Karpas-422 (cell line): ENCODE measurements at regions not wholly inside any gene's neighbourhood (a gene's known extent, or its start where the extent isn't known, plus 50 kb on each side); places are given as distances from the start of the nearest gene placed in this dataset.

Experiments
- DNase-seq: peaks from one replicate; pipeline ENCODE4 v3.0.0-alpha.2; 2015
- H2AFZ ChIP-seq: fragments of 200-600 bp; sonication (generic); 2 replicates; pipeline ENCODE4 v1.6.1; 2014; ENCODE audit warnings: antibody characterized with exemption, low read length, mixed read lengths
- H3K27ac ChIP-seq: fragments of 200-600 bp; sonication (generic); 2 replicates; pipeline ENCODE4 v1.5.1; 2014; ENCODE audit warnings: mild to moderate bottlenecking, low read length, moderate library complexity
- H3K27me3 ChIP-seq: fragments of 200-600 bp; sonication (generic); 2 replicates; pipeline ENCODE4 v1.6.1; 2014; ENCODE audit warnings: low read length, mixed read lengths
- H3K36me3 ChIP-seq: fragments of 200-600 bp; sonication (generic); 2 replicates; pipeline ENCODE4 v1.6.1; 2014; ENCODE audit warnings: low read length, mixed read lengths; ENCODE audit not compliant: insufficient read depth
- H3K4me1 ChIP-seq: fragments of 200-600 bp; sonication (generic); 2 replicates; pipeline ENCODE4 v1.6.1; 2014; ENCODE audit warnings: mild to moderate bottlenecking, low read length, mixed read lengths
- H3K4me2 ChIP-seq: fragments of 200-600 bp; sonication (generic); 2 replicates; pipeline ENCODE4 v1.6.1; 2014; ENCODE audit warnings: low read length, low read depth, mild to moderate bottlenecking; ENCODE audit not compliant: poor library complexity, severe bottlenecking
- H3K4me3 ChIP-seq: fragments of 200-600 bp; sonication (generic); 2 replicates; pipeline ENCODE4 v1.5.1; 2014; ENCODE audit warnings: mild to moderate bottlenecking, antibody characterized with exemption, low read length, mixed read lengths
- H3K79me2 ChIP-seq: fragments of 200-600 bp; sonication (generic); 2 replicates; pipeline ENCODE4 v1.6.1; 2014; ENCODE audit warnings: mild to moderate bottlenecking, low read length, mixed read lengths
- H3K9ac ChIP-seq: fragments of 200-600 bp; sonication (generic); 2 replicates; pipeline ENCODE4 v1.6.0; 2014; ENCODE audit warnings: low read length
- H3K9me2 ChIP-seq: fragments of 200-600 bp; sonication (generic), shearing (Covaris generic); replicated peaks from 2 replicates; pipeline ENCODE4 v1.6.0; 2014; ENCODE audit warnings: mild to moderate bottlenecking, low read length, moderate library complexity; ENCODE audit not compliant: insufficient read depth
- H3K9me3 ChIP-seq: fragments of 300-700, 200-600 bp; sonication (generic); 2 replicates; pipeline ENCODE4 v1.6.1; 2014; ENCODE audit warnings: low read length, mixed read lengths
- H4K20me1 ChIP-seq: fragments of 200-600 bp; sonication (generic); 2 replicates; pipeline ENCODE4 v1.6.1; 2014; ENCODE audit warnings: mild to moderate bottlenecking, antibody characterized with exemption, low read length, low read depth; ENCODE audit not compliant: insufficient read depth

DNA sequence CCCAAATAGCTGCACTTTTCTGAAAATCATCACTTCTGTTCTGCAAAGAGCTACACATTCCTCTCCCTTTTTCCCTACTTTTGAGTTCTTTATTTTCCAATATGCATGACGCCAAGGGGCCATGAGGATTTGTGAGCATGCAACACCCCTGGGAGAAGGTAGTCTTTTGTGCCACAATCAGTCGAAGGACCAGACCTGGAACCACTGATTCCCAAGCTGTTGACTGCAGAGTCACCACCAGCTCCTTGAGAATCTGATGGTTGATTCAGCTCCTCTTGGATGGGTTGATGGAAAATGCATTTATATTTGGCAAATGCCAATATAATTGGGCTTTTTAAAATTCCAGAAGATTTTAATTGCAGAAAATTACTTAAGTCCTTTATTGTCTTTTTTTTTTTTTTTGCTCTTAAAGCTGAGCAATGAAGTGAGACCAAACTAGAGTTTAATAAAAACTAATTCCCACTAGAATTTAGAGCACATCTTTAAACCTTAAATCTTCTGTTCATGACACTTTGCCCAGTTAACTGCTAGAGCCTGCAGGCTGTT, 554.1 kb downstream of the TNS3 start:
- Histone ChIP-seq H3K79me2 (no peaks in the 10 kb centered on the region), H2AFZ (no peak overlapping the region), H3K4me1 (peaks cover 4% of the 10 kb centered on the region; the same call in 1 of the 2 replicates), H3K4me2 (no peak overlapping the region), H4K20me1 (no peaks in the 10 kb centered on the region), H3K27me3 (no peaks in the 10 kb centered on the region), H3K9me2 (no peaks in the 10 kb centered on the region), H3K36me3 (no peaks in the 10 kb centered on the region), H3K9me3 (no peaks in the 10 kb centered on the region), H3K9ac (no peak overlapping the region), H3K27ac (no peak overlapping the region), H3K4me3 (no peak overlapping the region)
- no peak for DNase-seq

- no peak for DNase-seq
- Histone ChIP-seq H3K27ac (no peak overlapping the region), H3K27me3 (no peaks in the 10 kb centered on the region), H3K4me1 (peaks cover 4% of the 10 kb centered on the region; the same call in 1 of the 2 replicates), H2AFZ (no peak overlapping the region), H3K4me2 (no peak overlapping the region), H3K9me3 (no peaks in the 10 kb centered on the region), H3K4me3 (no peak overlapping the region), H4K20me1 (no peaks in the 10 kb centered on the region), H3K36me3 (no peaks in the 10 kb centered on the region), H3K9me2 (no peaks in the 10 kb centered on the region), H3K79me2 (no peaks in the 10 kb centered on the region), H3K9ac (no peak overlapping the region)
Observed at GRCh38 chr7:47026780-47027361, 555.0 kb downstream of the TNS3 start.

GRCh38 chr7:47024991-47025390, 556.9 kb downstream of the TNS3 start:
- H3K36me3 ChIP-seq = no peaks in the 10 kb centered on the region
- H3K9me2 ChIP-seq = no peaks in the 10 kb centered on the region
- no peaks in the 10 kb centered on the region for H4K20me1 ChIP-seq
- no peaks in the 10 kb centered on the region for H3K9me3 ChIP-seq
- no peak for DNase-seq
- H3K79me2 ChIP-seq = no peaks in the 10 kb centered on the region
- H3K9ac ChIP-seq = no peak overlapping the region
- H3K4me1 ChIP-seq = peaks cover 4% of the 10 kb centered on the region; the same call in 1 of the 2 replicates
- H3K27me3 ChIP-seq = no peaks in the 10 kb centered on the region
- H3K4me2 ChIP-seq = no peak overlapping the region
- no peak overlapping the region for H2AFZ ChIP-seq
- no peak overlapping the region for H3K27ac ChIP-seq
- no peak overlapping the region for H3K4me3 ChIP-seq

GRCh38 chr7:47008461-47008860, 573.5 kb downstream of the TNS3 start:
- Histone ChIP-seq H3K9me2 (no peaks in the 10 kb centered on the region), H3K27me3 (no peaks in the 10 kb centered on the region), H2AFZ (no peak overlapping the region), H3K4me3 (no peak overlapping the region), H3K27ac (no peak overlapping the region), H4K20me1 (no peaks in the 10 kb centered on the region), H3K9me3 (no peaks in the 10 kb centered on the region), H3K4me1 (no peaks in the 10 kb centered on the region), H3K36me3 (no peaks in the 10 kb centered on the region), H3K79me2 (no peaks in the 10 kb centered on the region), H3K4me2 (no peak overlapping the region), H3K9ac (no peak overlapping the region)
- no peak for DNase-seq

- Histone ChIP-seq H3K79me2 (no peaks in the 10 kb centered on the region), H4K20me1 (no peaks in the 10 kb centered on the region), H3K36me3 (no peaks in the 10 kb centered on the region), H3K4me3 (no peak overlapping the region), H3K4me2 (no peak overlapping the region), H2AFZ (no peak overlapping the region), H3K9me3 (no peaks in the 10 kb centered on the region), H3K27ac (no peak overlapping the region), H3K4me1 (no peaks in the 10 kb centered on the region), H3K27me3 (no peaks in the 10 kb centered on the region), H3K9ac (no peak overlapping the region), H3K9me2 (no peaks in the 10 kb centered on the region)
- DNase-seq = no peak
Observed at GRCh38 chr7:47007471-47007870, 574.4 kb downstream of the TNS3 start.

DNA sequence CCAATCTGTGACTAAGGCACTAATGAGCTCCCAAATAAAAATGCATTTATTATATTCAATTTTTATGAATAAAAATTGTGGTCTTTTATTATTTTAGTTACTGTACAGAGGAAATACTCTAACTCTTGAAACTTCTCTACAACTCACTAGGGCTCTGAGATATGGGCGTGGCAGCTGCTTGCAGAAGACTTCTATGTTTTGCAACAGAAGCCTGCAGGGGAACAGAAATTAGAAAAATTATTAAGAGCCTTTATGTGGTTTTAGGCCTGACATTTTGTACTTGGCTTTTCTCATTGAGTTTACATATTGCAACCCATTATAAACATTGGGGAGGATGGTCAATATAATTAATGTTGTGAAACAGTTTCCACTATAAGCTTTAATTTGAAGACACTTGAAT, 581.4 kb downstream of the TNS3 start:
- H3K27me3 ChIP-seq = no peaks in the 10 kb centered on the region
- H3K4me2 ChIP-seq = no peak overlapping the region
- no peak overlapping the region for H3K4me3 ChIP-seq
- H4K20me1 ChIP-seq = no peaks in the 10 kb centered on the region
- H3K4me1 ChIP-seq = no peaks in the 10 kb centered on the region
- DNase-seq = no peak
- H3K36me3 ChIP-seq = no peaks in the 10 kb centered on the region
- no peaks in the 10 kb centered on the region for H3K9me2 ChIP-seq
- no peak overlapping the region for H2AFZ ChIP-seq
- H3K9me3 ChIP-seq = no peaks in the 10 kb centered on the region
- H3K27ac ChIP-seq = no peak overlapping the region
- H3K79me2 ChIP-seq = no peaks in the 10 kb centered on the region
- no peak overlapping the region for H3K9ac ChIP-seq

DNA sequence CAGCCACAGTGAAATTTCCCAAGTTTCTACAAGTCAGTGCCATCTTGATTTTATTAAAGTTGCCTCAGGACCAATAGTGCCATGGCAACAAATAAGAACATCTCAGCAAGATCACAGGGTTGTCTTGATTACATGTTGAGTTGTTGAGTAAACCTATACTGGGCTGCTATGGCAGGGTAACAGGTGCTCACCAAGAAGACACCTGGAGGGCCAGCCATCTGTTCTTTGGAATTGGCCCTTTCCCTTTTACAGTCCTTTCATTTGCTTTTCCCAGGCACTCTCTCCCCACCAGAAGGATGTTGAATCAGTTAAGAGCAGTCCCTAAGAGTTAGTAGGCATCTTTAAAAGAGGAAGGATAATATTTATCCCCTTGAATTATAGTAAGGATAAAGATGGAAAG, 582.0 kb downstream of the TNS3 start:
- H3K36me3 ChIP-seq = no peaks in the 10 kb centered on the region
- H4K20me1 ChIP-seq = no peaks in the 10 kb centered on the region
- no peaks in the 10 kb centered on the region for H3K4me1 ChIP-seq
- H3K27ac ChIP-seq = no peak overlapping the region
- no peak for DNase-seq
- no peak overlapping the region for H2AFZ ChIP-seq
- no peaks in the 10 kb centered on the region for H3K79me2 ChIP-seq
- H3K9ac ChIP-seq = no peak overlapping the region
- no peaks in the 10 kb centered on the region for H3K27me3 ChIP-seq
- H3K4me3 ChIP-seq = no peak overlapping the region
- no peak overlapping the region for H3K4me2 ChIP-seq
- H3K9me3 ChIP-seq = no peaks in the 10 kb centered on the region
- no peaks in the 10 kb centered on the region for H3K9me2 ChIP-seq

DNA sequence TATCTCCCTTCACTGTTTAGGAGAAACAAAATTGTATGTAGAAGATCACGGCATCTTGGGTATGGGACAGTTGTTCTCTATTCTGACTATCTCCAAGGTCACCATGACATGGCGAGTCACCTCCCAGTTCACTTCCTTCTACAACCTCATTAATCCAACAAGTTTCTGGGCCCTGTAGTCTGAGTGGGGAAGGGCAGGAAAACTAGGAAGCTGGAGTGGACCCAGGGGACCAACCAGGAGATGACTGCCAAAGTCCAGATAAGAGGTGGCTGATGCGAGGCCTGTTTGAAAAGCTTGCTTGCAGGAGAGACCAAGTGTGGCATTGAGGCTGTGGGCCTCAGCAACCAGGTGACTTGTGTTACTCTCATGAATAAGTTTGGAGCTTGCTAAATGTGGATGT, 584.9 kb downstream of the TNS3 start:
- H3K9me3 ChIP-seq = no peaks in the 10 kb centered on the region
- H3K9ac ChIP-seq = no peak overlapping the region
- no peaks in the 10 kb centered on the region for H3K36me3 ChIP-seq
- H3K27me3 ChIP-seq = no peaks in the 10 kb centered on the region
- H3K79me2 ChIP-seq = no peaks in the 10 kb centered on the region
- H3K4me2 ChIP-seq = no peak overlapping the region
- H2AFZ ChIP-seq = no peak overlapping the region
- no peaks in the 10 kb centered on the region for H4K20me1 ChIP-seq
- H3K4me1 ChIP-seq = no peaks in the 10 kb centered on the region
- no peak for DNase-seq
- no peaks in the 10 kb centered on the region for H3K9me2 ChIP-seq
- no peak overlapping the region for H3K4me3 ChIP-seq
- no peak overlapping the region for H3K27ac ChIP-seq
